ENCODE measurements at regions not wholly inside any gene's neighbourhood (a gene's known extent, or its start where the extent isn't known, plus 50 kb on each side); places are given as distances from the start of the nearest gene placed in this dataset.
"Not testable (repeated sequence)": the region's sequence is repeated elsewhere in the genome, so short reads cannot be mapped to it uniquely, and the experiment has no call there.

DNA sequence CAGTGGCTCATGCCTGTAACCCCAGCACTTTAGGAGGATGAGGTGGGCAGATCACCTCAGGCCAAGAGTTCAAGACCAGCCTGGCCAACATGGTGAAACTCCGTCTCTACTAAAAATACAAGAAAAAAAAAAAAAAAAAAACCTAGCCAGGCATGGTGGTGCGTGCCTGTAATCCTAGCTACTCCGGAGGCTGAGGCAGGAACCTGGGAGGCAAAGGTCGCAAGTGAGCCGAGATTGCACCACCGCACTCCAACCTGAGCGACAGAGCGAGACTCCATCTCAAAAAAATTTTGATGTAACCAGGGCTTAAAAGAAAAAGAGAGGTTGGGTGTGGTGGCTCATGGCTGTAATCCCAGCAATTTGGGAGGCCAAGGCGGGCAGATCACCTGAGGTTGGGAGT is 66.4 kb upstream of the PRR5 start:
- TF ChIP-seq, protein P1, sequence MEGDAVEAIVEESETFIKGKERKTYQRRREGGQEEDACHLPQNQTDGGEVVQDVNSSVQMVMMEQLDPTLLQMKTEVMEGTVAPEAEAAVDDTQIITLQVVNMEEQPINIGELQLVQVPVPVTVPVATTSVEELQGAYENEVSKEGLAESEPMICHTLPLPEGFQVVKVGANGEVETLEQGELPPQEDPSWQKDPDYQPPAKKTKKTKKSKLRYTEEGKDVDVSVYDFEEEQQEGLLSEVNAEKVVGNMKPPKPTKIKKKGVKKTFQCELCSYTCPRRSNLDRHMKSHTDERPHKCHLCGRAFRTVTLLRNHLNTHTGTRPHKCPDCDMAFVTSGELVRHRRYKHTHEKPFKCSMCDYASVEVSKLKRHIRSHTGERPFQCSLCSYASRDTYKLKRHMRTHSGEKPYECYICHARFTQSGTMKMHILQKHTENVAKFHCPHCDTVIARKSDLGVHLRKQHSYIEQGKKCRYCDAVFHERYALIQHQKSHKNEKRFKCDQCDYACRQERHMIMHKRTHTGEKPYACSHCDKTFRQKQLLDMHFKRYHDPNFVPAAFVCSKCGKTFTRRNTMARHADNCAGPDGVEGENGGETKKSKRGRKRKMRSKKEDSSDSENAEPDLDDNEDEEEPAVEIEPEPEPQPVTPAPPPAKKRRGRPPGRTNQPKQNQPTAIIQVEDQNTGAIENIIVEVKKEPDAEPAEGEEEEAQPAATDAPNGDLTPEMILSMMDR (IDR thresholded peaks at IDR 0.05): not testable (repeated sequence)
- not testable (repeated sequence) for TF ChIP-seq POLR2A (IDR thresholded peaks at IDR 0.05)
